H1 (cell line): ENCODE measurements at regions not wholly inside any gene's neighbourhood (a gene's known extent, or its start where the extent isn't known, plus 50 kb on each side); places are given as distances from the start of the nearest gene placed in this dataset.

ENCODE experiments used
- CTCF ChIA-PET: fragments of 300-600 bp; sonication (Branson Sonifier 250); formaldehyde crosslinking; loops from one replicate; lab custom pipeline; 2021; ENCODE audit not compliant: partially characterized antibody; lab: Charles Lee
- POLR2A ChIA-PET: fragments of 300-600 bp; sonication (Branson Sonifier 250); formaldehyde crosslinking; loops from one replicate; lab custom pipeline; 2021; ENCODE audit warnings: inconsistent platforms; ENCODE audit not compliant: partially characterized antibody; lab: Charles Lee
- DNase-seq, 2 experiments: peaks; one replicate each; pipeline versions ENCODE4 v3.0.0 to v3.0.0-alpha.2; 2010 to 2022; ENCODE audit warnings: low spot score in 2 of 2, low read depth in 1 of 2, mixed read lengths in 1 of 2
- FAIRE-seq: peaks from 2 replicates; lab custom pipeline; 2011; peaks lifted over from hg19 to GRCh38; lab: Jason Lieb, UNC
- H2AFZ ChIP-seq: 2 replicates; pipeline ENCODE4 v1.8.1; 2012; ENCODE audit warnings: low read length, inconsistent platforms
- H2AK5ac ChIP-seq: 2 replicates; pipeline ENCODE4 v1.6.1; 2013; ENCODE audit warnings: low read depth, low read length
- H2BK120ac ChIP-seq: replicated peaks from 2 replicates; pipeline ENCODE3; 2013; ENCODE audit warnings: low read depth, low read length, inconsistent platforms
- H2BK12ac ChIP-seq: 2 replicates; pipeline ENCODE4 v1.6.1; 2013; ENCODE audit warnings: low read depth, low read length
- H2BK15ac ChIP-seq: 2 replicates; pipeline ENCODE4 v1.6.1; 2013; ENCODE audit warnings: low read length
- H2BK20ac ChIP-seq: 2 replicates; pipeline ENCODE4 v1.6.1; 2013; ENCODE audit warnings: low read length
- H2BK5ac ChIP-seq: 2 replicates; pipeline ENCODE4 v1.6.1; 2013; ENCODE audit warnings: low read depth, low read length
- H3K14ac ChIP-seq: 2 replicates; pipeline ENCODE4 v1.6.1; 2013; ENCODE audit warnings: inconsistent platforms; ENCODE audit not compliant: insufficient read length
- H3K18ac ChIP-seq: 2 replicates; pipeline ENCODE4 v1.6.1; 2013; ENCODE audit warnings: low read length; ENCODE audit errors: extremely low read depth
- H3K23ac ChIP-seq: 2 replicates; pipeline ENCODE4 v1.6.1; 2013; ENCODE audit warnings: inconsistent platforms; ENCODE audit not compliant: insufficient read length
- H3K23me2 ChIP-seq: 2 replicates; pipeline ENCODE4 v1.6.1; 2013; ENCODE audit warnings: low read depth, low read length
- H3K27ac ChIP-seq: 2 replicates; pipeline ENCODE4 v1.6.1; 2011; ENCODE audit warnings: low read depth, low read length, inconsistent platforms
- H3K27me3 ChIP-seq, 4 experiments: replicated peaks in 1 of 4; 1 replicate in 1 of 4; 2 replicates in 3 of 4; pipeline versions ENCODE4 v1.6.1 to v1.8.1; 2011 to 2013; ENCODE audit warnings: low read length in 3 of 4, mild to moderate bottlenecking in 3 of 4, inconsistent platforms in 2 of 4, mixed read lengths in 2 of 4, moderate library complexity in 1 of 4; ENCODE audit not compliant: control insufficient read depth in 3 of 4, insufficient read depth in 3 of 4; ENCODE audit errors: extremely low read depth in 1 of 4
- H3K36me3 ChIP-seq, 4 experiments: 2 replicates each; pipeline versions ENCODE4 v1.6.1 to v1.8.1; 2011 to 2013; ENCODE audit warnings: mild to moderate bottlenecking in 4 of 4, low read length in 3 of 4, moderate library complexity in 2 of 4, control low read depth in 1 of 4, inconsistent platforms in 1 of 4; ENCODE audit not compliant: insufficient read depth in 4 of 4, control insufficient read depth in 2 of 4
- H3K4ac ChIP-seq: replicated peaks from 2 replicates; pipeline ENCODE3; 2013; ENCODE audit warnings: low read length, low read depth, mixed read lengths, inconsistent platforms; ENCODE audit not compliant: insufficient read length
- H3K4me1 ChIP-seq, 4 experiments: replicated peaks in 1 of 4; 1 replicate in 1 of 4; 2 replicates in 3 of 4; pipeline versions ENCODE4 v1.6.1 to v1.8.1; 2011 to 2013; ENCODE audit warnings: low read length in 3 of 4, inconsistent platforms in 2 of 4, mixed read lengths in 1 of 4; ENCODE audit not compliant: insufficient read depth in 4 of 4, control insufficient read depth in 3 of 4
- H3K4me2 ChIP-seq, 2 experiments: 2 replicates each; pipeline versions ENCODE4 v1.6.1 to v1.8.1; 2011 to 2013; ENCODE audit warnings: low read depth in 2 of 2, low read length in 2 of 2, control low read depth in 1 of 2, inconsistent platforms in 1 of 2, mild to moderate bottlenecking in 1 of 2; ENCODE audit not compliant: insufficient read depth in 1 of 2
- H3K4me3 ChIP-seq, 4 experiments: fragments of 200-600, 300-600 bp in 1 of 4; sonication (generic), shearing (Covaris generic), sonication (Bioruptor Twin) in 1 of 4; 2 replicates each; pipeline versions ENCODE4 v1.5.1 to v1.8.1; 2011 to 2016; ENCODE audit warnings: low read length in 4 of 4, low read depth in 3 of 4, control low read depth in 2 of 4, inconsistent platforms in 2 of 4, mild to moderate bottlenecking in 2 of 4, mixed read lengths in 1 of 4, moderate library complexity in 1 of 4; ENCODE audit not compliant: insufficient read depth in 2 of 4; ENCODE audit errors: extremely low read depth in 1 of 4
- H3K56ac ChIP-seq: replicated peaks from 2 replicates; pipeline ENCODE3; 2013; ENCODE audit warnings: low read depth, mild to moderate bottlenecking, mixed read lengths, low read length, inconsistent platforms; ENCODE audit not compliant: insufficient read length
- H3K79me1 ChIP-seq: 2 replicates; pipeline ENCODE4 v1.6.1; 2013; ENCODE audit warnings: low read depth, low read length, control low read depth
- H3K79me2 ChIP-seq, 2 experiments: 2 replicates each; pipeline versions ENCODE4 v1.6.1 to v1.8.1; 2012 to 2013; ENCODE audit warnings: low read length in 2 of 2, mild to moderate bottlenecking in 2 of 2, inconsistent platforms in 1 of 2; ENCODE audit not compliant: insufficient read depth in 2 of 2, control insufficient read depth in 1 of 2
- H3K9ac ChIP-seq, 4 experiments: replicated peaks in 1 of 4; 1 replicate in 1 of 4; 2 replicates in 3 of 4; pipeline versions ENCODE4 v1.6.1 to v1.8.1; 2011 to 2013; ENCODE audit warnings: low read depth in 3 of 4, low read length in 3 of 4, control low read depth in 2 of 4, mild to moderate bottlenecking in 2 of 4, moderate library complexity in 2 of 4, inconsistent platforms in 1 of 4; ENCODE audit errors: extremely low read depth in 1 of 4
- H3K9me3 ChIP-seq, 2 experiments: 2 replicates each; pipeline versions ENCODE4 v1.6.1 to v1.8.1; 2012 to 2013; ENCODE audit warnings: mild to moderate bottlenecking in 2 of 2, moderate library complexity in 2 of 2, control low read depth in 1 of 2, inconsistent platforms in 1 of 2, low read depth in 1 of 2, low read length in 1 of 2, mixed read lengths in 1 of 2; ENCODE audit not compliant: insufficient read depth in 2 of 2
- H4K20me1 ChIP-seq, 2 experiments: replicated peaks in 1 of 2; 2 replicates each; pipeline versions ENCODE3 to v1.8.1; 2011 to 2013; ENCODE audit warnings: inconsistent platforms in 2 of 2, low read length in 2 of 2, mild to moderate bottlenecking in 1 of 2; ENCODE audit not compliant: insufficient read depth in 2 of 2, control insufficient read depth in 1 of 2
- H4K5ac ChIP-seq: 2 replicates; pipeline ENCODE4 v1.6.1; 2013; ENCODE audit warnings: low read length, low read depth, mixed read lengths, inconsistent platforms; ENCODE audit not compliant: insufficient read length
- H4K8ac ChIP-seq: 2 replicates; pipeline ENCODE4 v1.8.0; 2013; ENCODE audit warnings: mild to moderate bottlenecking, moderate library complexity, low read length, inconsistent platforms; ENCODE audit not compliant: insufficient read depth; ENCODE audit errors: extremely low read depth
- H4K91ac ChIP-seq: replicated peaks from 2 replicates; pipeline ENCODE3; 2013; ENCODE audit warnings: low read length, mixed read lengths, inconsistent platforms; ENCODE audit not compliant: insufficient read length
- BACH1 ChIP-seq: IDR thresholded peaks from 2 replicates; pipeline ENCODE4 v1.6.1; 2012; ENCODE audit warnings: low read length, improper control_type of control experiment
- RAD21 ChIP-seq, 2 experiments: IDR thresholded peaks in 1 of 2; conservative IDR thresholded peaks in 1 of 2; 2 replicates each; pipeline ENCODE4 v1.6.1; 2011; ENCODE audit warnings: low read depth in 2 of 2, low read length in 2 of 2, improper control_type of control experiment in 1 of 2, inconsistent platforms in 1 of 2, mild to moderate bottlenecking in 1 of 2, moderate library complexity in 1 of 2
- RBBP5 ChIP-seq: IDR thresholded peaks from 2 replicates; pipeline ENCODE4 v1.7.1; 2012; ENCODE audit warnings: low read depth, mild to moderate bottlenecking, inconsistent platforms, low read length, moderate library complexity, borderline replicate concordance
- TCF12 ChIP-seq: IDR thresholded peaks from 2 replicates; pipeline ENCODE4 v1.6.1; 2011; ENCODE audit warnings: low read depth, mild to moderate bottlenecking, low read length
- WGBS, 2 experiments: shearing (Covaris generic) in 1 of 2; methylation state at CpG; one replicate each; pipeline versions ENCODE4 v1.1.6 to v1.1.7; 2013 to 2015; ENCODE audit warnings: low lambda C conversion rate in 2 of 2, mixed read lengths in 2 of 2, inconsistent platforms in 1 of 2, low coverage in 1 of 2, missing lambda C conversion rate in 1 of 2; ENCODE audit not compliant: insufficient replicate concordance in 2 of 2, insufficient coverage in 1 of 2, insufficient read length in 1 of 2; ENCODE audit errors: extremely low coverage in 1 of 2, missing lambda C conversion rate in 1 of 2; 5-methylcytosine and 5-hydroxymethylcytosine counted together
- TF ChIP-seq, protein P1 (sequence below): IDR thresholded peaks from 2 replicates; pipeline ENCODE4 v1.6.1; 2011; ENCODE audit warnings: low read length, improper control_type of control experiment

DNA sequence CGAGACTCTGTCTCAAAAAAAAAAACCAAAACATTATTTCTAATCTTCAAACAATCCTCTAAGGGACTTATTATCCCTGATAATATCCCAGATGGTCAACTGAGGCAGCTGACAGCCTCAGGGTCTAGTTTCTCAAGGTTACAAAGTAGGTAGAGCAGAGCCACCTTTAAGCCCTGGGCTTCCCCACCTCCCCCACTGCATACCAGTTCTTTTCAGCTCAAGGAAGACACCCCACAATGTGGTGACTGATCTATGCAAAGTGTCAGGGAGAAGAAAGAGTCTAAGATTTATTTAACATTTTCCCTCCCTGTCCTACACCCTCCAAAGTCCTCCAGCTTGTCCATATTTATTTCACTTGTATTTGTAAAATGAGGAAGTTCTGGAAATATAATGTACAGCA, 60.5 kb upstream of the VGLL2 start:
- H4K91ac ChIP-seq = no peak overlapping the region
- POLR2A ChIA-PET = no interaction called here
- CTCF ChIA-PET = interaction anchor here (0.8 to 1.2 kb wide), 3 partner anchors 9 to 179 kb away, joined by 4 to 5 read pairs (median 4); no protein-coding TSS in a partner anchor
- H3K23ac ChIP-seq = no peak overlapping the region
- no peak overlapping the region for H2BK15ac ChIP-seq
- no peak overlapping the region for H2AFZ ChIP-seq
- H2BK120ac ChIP-seq = no peak overlapping the region
- no peak overlapping the region for H2BK5ac ChIP-seq
- FAIRE-seq (no peak), DNase-seq (no peak)
- H4K20me1 ChIP-seq = no peaks in the 10 kb centered on the region
- H3K23me2 ChIP-seq = no peaks in the 10 kb centered on the region
- no peak overlapping the region for H3K4ac ChIP-seq
- no peak overlapping the region for H3K4me3 ChIP-seq
- no peak overlapping the region for H3K14ac ChIP-seq
- H3K79me1 ChIP-seq = no peaks in the 10 kb centered on the region; the same call in 1 of the 2 replicates
- no peak overlapping the region for H4K5ac ChIP-seq
- H3K27me3 ChIP-seq = no peaks in the 10 kb centered on the region
- H2BK20ac ChIP-seq = no peak overlapping the region
- H3K4me1 ChIP-seq = peaks cover 0 to 3% (median under 1%) of the 10 kb centered on the region in 4 experiments; a peak in 4 of 7 replicates
- no peak overlapping the region for H3K9ac ChIP-seq
- H3K18ac ChIP-seq = no peak overlapping the region
- 100% methylated on average over 1 of the region's 1 CpG; no CpG with 5 or more reads in 1 of the 2 experiments for WGBS, 2 experiments
- no peaks in the 10 kb centered on the region for H3K36me3 ChIP-seq
- H3K9me3 ChIP-seq = no peaks in the 10 kb centered on the region
- no peak overlapping the region for H3K27ac ChIP-seq
- no peaks in the 10 kb centered on the region for H3K79me2 ChIP-seq
- H3K56ac ChIP-seq = no peak overlapping the region
- H2BK12ac ChIP-seq = no peak overlapping the region
- no peak overlapping the region for H4K8ac ChIP-seq
- H2AK5ac ChIP-seq = no peak overlapping the region
- TF ChIP-seq BACH1 = no peak
- TF ChIP-seq, protein P1, sequence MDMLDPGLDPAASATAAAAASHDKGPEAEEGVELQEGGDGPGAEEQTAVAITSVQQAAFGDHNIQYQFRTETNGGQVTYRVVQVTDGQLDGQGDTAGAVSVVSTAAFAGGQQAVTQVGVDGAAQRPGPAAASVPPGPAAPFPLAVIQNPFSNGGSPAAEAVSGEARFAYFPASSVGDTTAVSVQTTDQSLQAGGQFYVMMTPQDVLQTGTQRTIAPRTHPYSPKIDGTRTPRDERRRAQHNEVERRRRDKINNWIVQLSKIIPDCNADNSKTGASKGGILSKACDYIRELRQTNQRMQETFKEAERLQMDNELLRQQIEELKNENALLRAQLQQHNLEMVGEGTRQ = no peak
- no peak for TF ChIP-seq TCF12
- TF ChIP-seq RBBP5 = no peak
- no peak for TF ChIP-seq RAD21 (IDR thresholded peaks at IDR 0.05 in 1 of 2, conservative IDR thresholded peaks at IDR 0.05 in 1 of 2; ENCODE audit: low read depth in 2 of 2, low read length in 2 of 2)
- H3K4me2 ChIP-seq = no peak overlapping the region
